ENCODE measurements at regions not wholly inside any gene's neighbourhood (a gene's known extent, or its start where the extent isn't known, plus 50 kb on each side); places are given as distances from the start of the nearest gene placed in this dataset.

DNA sequence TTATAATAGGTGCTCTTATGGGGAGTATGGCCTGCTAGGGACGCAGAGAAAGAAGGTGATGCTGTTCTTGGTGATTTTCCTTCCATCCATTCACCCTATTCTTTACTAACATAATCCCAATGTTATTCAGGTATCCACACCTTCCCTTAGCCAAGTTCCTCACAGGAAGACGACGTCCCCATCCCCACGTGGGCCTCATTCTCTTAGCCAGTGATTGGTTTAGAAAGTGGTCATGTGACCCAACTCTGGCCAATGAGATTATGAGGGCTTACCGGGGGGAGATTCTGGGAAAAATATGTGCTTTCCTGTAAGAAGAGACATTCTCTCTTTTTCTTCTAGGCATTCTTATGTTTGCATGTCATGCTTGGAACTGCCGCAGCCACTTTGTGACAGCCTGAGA is 474.7 kb downstream of the HAPSTR1 start:
- TF ChIP-seq, protein P1, sequence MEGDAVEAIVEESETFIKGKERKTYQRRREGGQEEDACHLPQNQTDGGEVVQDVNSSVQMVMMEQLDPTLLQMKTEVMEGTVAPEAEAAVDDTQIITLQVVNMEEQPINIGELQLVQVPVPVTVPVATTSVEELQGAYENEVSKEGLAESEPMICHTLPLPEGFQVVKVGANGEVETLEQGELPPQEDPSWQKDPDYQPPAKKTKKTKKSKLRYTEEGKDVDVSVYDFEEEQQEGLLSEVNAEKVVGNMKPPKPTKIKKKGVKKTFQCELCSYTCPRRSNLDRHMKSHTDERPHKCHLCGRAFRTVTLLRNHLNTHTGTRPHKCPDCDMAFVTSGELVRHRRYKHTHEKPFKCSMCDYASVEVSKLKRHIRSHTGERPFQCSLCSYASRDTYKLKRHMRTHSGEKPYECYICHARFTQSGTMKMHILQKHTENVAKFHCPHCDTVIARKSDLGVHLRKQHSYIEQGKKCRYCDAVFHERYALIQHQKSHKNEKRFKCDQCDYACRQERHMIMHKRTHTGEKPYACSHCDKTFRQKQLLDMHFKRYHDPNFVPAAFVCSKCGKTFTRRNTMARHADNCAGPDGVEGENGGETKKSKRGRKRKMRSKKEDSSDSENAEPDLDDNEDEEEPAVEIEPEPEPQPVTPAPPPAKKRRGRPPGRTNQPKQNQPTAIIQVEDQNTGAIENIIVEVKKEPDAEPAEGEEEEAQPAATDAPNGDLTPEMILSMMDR (tag by site-specific recombination; IDR thresholded peaks at IDR 0.05) = no peak
- TF ChIP-seq SCRT1 (tag by site-specific recombination; IDR thresholded peaks at IDR 0.05; ENCODE audit: borderline replicate concordance) (no peak), KLF16 (tag by site-specific recombination; IDR thresholded peaks at IDR 0.05) (no peak), ZNF175 (tag by site-specific recombination; IDR thresholded peaks at IDR 0.05) (no peak)
